Body of pancreas (tissue), 4 donors: ENCODE measurements at regions not wholly inside any gene's neighbourhood (a gene's known extent, or its start where the extent isn't known, plus 50 kb on each side); places are given as distances from the start of the nearest gene placed in this dataset.

Source experiments
- POLR2A ChIP-seq, 3 donors: fragments of 450-650 bp; IDR thresholded peaks; one replicate each; pipeline ENCODE4 v1.6.1; 2016; ENCODE audit warnings: antibody characterized with exemption in 3 of 3, mild to moderate bottlenecking in 2 of 3
- TF ChIP-seq, protein P1 (sequence below), 7 experiments: fragments of 450-650 bp in 4 of 7; fragments of 200-600 bp in 3 of 7; sonication (generic) in 3 of 7; IDR thresholded peaks; one replicate each; pipeline ENCODE4 v1.5.1; 2016 to 2019; ENCODE audit warnings: antibody characterized with exemption in 7 of 7

DNA sequence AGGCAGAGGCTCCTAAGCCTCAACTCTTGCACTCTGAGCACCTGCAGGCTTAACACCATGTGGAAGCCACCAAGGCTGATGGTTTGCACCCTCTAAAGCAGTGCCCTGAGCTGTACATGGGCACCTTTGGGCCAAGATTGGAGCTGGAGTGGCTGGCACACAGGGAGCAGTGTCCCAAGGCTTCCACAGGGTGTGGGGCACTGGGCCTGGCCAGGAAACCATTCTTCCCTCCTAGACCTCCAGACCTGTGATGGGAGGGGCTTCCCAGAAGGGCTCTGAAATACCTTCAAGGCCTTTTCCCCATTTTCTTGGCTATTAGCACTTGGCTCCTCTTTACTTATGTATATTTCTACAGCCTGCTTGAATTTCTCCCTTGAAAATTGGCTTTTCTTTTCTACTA, 67.9 kb upstream of the PPM1J start:
- TF ChIP-seq, protein P1, sequence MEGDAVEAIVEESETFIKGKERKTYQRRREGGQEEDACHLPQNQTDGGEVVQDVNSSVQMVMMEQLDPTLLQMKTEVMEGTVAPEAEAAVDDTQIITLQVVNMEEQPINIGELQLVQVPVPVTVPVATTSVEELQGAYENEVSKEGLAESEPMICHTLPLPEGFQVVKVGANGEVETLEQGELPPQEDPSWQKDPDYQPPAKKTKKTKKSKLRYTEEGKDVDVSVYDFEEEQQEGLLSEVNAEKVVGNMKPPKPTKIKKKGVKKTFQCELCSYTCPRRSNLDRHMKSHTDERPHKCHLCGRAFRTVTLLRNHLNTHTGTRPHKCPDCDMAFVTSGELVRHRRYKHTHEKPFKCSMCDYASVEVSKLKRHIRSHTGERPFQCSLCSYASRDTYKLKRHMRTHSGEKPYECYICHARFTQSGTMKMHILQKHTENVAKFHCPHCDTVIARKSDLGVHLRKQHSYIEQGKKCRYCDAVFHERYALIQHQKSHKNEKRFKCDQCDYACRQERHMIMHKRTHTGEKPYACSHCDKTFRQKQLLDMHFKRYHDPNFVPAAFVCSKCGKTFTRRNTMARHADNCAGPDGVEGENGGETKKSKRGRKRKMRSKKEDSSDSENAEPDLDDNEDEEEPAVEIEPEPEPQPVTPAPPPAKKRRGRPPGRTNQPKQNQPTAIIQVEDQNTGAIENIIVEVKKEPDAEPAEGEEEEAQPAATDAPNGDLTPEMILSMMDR (IDR thresholded peaks at IDR 0.05): no peak
- no peak for TF ChIP-seq POLR2A (IDR thresholded peaks at IDR 0.05)
